Neural progenitor cell (in vitro differentiated cells): ENCODE measurements at regions not wholly inside any gene's neighbourhood (a gene's known extent, or its start where the extent isn't known, plus 50 kb on each side); places are given as distances from the start of the nearest gene placed in this dataset.

Experiments used
- DNase-seq: peaks from one replicate; pipeline ENCODE4 v3.0.0-alpha.2; 2016; ENCODE audit warnings: low spot score
- H2AFZ ChIP-seq: fragments of 200-600 bp; sonication (generic); replicated peaks from 2 replicates; pipeline ENCODE4 v1.6.1; 2016; ENCODE audit warnings: antibody characterized with exemption
- H3F3A ChIP-seq: fragments of 200-600 bp; sonication (generic); 2 replicates; pipeline ENCODE4 v1.6.1; 2016; ENCODE audit warnings: antibody characterized with exemption, low read depth
- H3K27ac ChIP-seq: fragments of 200-600 bp; sonication (generic); 2 replicates; pipeline ENCODE4 v1.5.1; 2016; ENCODE audit warnings: mild to moderate bottlenecking
- H3K27me3 ChIP-seq: fragments of 200-600 bp; sonication (generic); 2 replicates; pipeline ENCODE4 v1.6.1; 2016; ENCODE audit warnings: mild to moderate bottlenecking, moderate library complexity
- H3K36me3 ChIP-seq: fragments of 200-600 bp; sonication (generic); 2 replicates; pipeline ENCODE4 v1.5.1; 2016
- H3K4me1 ChIP-seq: fragments of 200-600 bp; sonication (generic); 2 replicates; pipeline ENCODE4 v1.6.1; 2016; ENCODE audit warnings: mixed run types
- H3K4me2 ChIP-seq: fragments of 200-600 bp; sonication (generic); 2 replicates; pipeline ENCODE4 v1.6.1; 2016
- H3K4me3 ChIP-seq: fragments of 200-600 bp; sonication (generic); 2 replicates; pipeline ENCODE4 v1.5.1; 2016
- H3K79me2 ChIP-seq: fragments of 200-600 bp; sonication (generic); 2 replicates; pipeline ENCODE4 v1.6.1; 2016; ENCODE audit warnings: low read depth
- H3K9ac ChIP-seq: fragments of 200-600 bp; sonication (generic); 2 replicates; pipeline ENCODE4 v1.6.1; 2016
- H3K9me3 ChIP-seq: fragments of 200-600 bp; sonication (generic); 2 replicates; pipeline ENCODE4 v1.5.1; 2016; ENCODE audit warnings: low read depth
- H4K20me1 ChIP-seq: fragments of 200-600 bp; sonication (generic); 2 replicates; pipeline ENCODE4 v1.6.1; 2016; ENCODE audit warnings: low read depth
- H3K27ac Mint-ChIP-seq: 3 replicates; pipeline ENCODE4 v1.8.0; 2021; ENCODE audit warnings: mixed read lengths
- H3K27me3 Mint-ChIP-seq: 2 replicates; pipeline ENCODE4 v1.8.0; 2022; ENCODE audit warnings: low read depth, mild to moderate bottlenecking, inconsistent platforms, moderate library complexity, mixed read lengths; ENCODE audit not compliant: insufficient read depth
- H3K36me3 Mint-ChIP-seq: 3 replicates; pipeline ENCODE4 v1.8.0; 2021; ENCODE audit warnings: mixed read lengths
- H3K4me1 Mint-ChIP-seq: 3 replicates; pipeline ENCODE4 v1.8.0; 2021; ENCODE audit warnings: mixed read lengths
- H3K4me3 Mint-ChIP-seq: 3 replicates; pipeline ENCODE4 v1.8.0; 2021; ENCODE audit warnings: mild to moderate bottlenecking, moderate library complexity, mixed read lengths
- H3K9me3 Mint-ChIP-seq: 3 replicates; pipeline ENCODE4 v1.8.0; 2020; ENCODE audit warnings: mixed read lengths
- EZH2 ChIP-seq: fragments of 200-600 bp; sonication (generic); IDR thresholded peaks from 2 replicates; pipeline ENCODE4 v1.6.1; 2017; ENCODE audit warnings: antibody characterized with exemption, mild to moderate bottlenecking, moderate library complexity
- EZH2phosphoT487 ChIP-seq: fragments of 200-600 bp; sonication (generic); IDR thresholded peaks from 2 replicates; pipeline ENCODE4 v1.6.1; 2017; ENCODE audit warnings: antibody characterized with exemption
- TF ChIP-seq, protein P1 (sequence below): fragments of 200-600 bp; sonication (generic); IDR thresholded peaks from 2 replicates; pipeline ENCODE4 v1.5.1; 2017; ENCODE audit warnings: antibody characterized with exemption, mild to moderate bottlenecking

DNA sequence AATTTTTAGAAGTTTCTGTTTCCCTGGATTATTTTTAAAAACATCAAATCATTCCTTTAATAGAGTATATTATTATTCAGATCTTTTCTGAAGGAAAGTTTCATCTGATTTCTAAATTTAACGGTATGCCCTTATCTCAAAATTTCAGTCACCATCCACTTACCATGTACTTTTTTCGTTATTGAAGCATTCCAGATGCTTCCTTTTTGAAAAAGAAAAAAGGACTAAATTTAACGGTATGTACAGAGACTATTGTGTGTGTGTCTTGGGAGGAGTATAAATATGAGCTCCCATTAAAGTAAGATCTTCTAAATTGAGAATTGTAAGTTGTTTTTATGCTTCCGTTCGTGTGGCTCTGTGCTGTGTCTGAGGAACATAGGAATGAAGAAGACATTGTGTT lies 517.4 kb upstream of the GOLIM4 start:
- no peak overlapping the region for H3K9ac ChIP-seq
- H3K9me3 ChIP-seq: no peaks in the 10 kb centered on the region
- DNase-seq: no peak
- TF ChIP-seq EZH2phosphoT487 (no peak), EZH2 (no peak)
- TF ChIP-seq, protein P1, sequence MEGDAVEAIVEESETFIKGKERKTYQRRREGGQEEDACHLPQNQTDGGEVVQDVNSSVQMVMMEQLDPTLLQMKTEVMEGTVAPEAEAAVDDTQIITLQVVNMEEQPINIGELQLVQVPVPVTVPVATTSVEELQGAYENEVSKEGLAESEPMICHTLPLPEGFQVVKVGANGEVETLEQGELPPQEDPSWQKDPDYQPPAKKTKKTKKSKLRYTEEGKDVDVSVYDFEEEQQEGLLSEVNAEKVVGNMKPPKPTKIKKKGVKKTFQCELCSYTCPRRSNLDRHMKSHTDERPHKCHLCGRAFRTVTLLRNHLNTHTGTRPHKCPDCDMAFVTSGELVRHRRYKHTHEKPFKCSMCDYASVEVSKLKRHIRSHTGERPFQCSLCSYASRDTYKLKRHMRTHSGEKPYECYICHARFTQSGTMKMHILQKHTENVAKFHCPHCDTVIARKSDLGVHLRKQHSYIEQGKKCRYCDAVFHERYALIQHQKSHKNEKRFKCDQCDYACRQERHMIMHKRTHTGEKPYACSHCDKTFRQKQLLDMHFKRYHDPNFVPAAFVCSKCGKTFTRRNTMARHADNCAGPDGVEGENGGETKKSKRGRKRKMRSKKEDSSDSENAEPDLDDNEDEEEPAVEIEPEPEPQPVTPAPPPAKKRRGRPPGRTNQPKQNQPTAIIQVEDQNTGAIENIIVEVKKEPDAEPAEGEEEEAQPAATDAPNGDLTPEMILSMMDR: no peak
- H3K4me1 ChIP-seq: peaks cover 43% of the 10 kb centered on the region
- H2AFZ ChIP-seq: no peak overlapping the region
- Mint-ChIP-seq H3K27ac (no peak overlapping the region), H3K36me3 (peaks cover 4% of the 10 kb centered on the region), H3K27me3 (no peaks in the 10 kb centered on the region), H3K9me3 (no peaks in the 10 kb centered on the region), H3K4me1 (peaks cover 37% of the 10 kb centered on the region), H3K4me3 (no peak overlapping the region)
- no peak overlapping the region for H3K27ac ChIP-seq
- no peak overlapping the region for H3K4me2 ChIP-seq
- no peaks in the 10 kb centered on the region for H3K79me2 ChIP-seq
- no peaks in the 10 kb centered on the region for H4K20me1 ChIP-seq
- peaks cover 12% of the 10 kb centered on the region for H3F3A ChIP-seq
- no peak overlapping the region for H3K4me3 ChIP-seq
- no peaks in the 10 kb centered on the region for H3K27me3 ChIP-seq
- no peaks in the 10 kb centered on the region for H3K36me3 ChIP-seq

DNA sequence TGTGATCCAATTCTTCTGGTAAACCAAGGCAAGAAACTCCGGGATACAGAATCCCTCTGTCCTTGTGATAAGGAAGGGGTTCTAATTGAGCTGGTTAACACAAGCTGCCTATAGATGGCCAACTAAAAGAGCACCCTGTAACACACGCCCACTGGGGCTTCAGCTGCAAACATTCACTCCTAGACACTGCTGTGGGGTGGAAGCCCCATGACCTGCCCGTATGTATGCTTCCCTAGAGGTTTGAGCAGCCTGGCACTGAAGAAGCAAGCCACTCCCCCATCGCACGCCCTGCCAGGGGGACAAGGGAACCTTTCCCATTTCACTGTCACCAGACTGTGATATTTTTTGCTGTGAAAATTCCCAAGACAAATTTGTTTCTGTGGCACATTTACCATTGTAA lies 516.9 kb upstream of the GOLIM4 start:
- no peak overlapping the region for H3K4me3 Mint-ChIP-seq
- Histone ChIP-seq H3K4me2 (no peak overlapping the region), H2AFZ (no peak overlapping the region), H3K79me2 (no peaks in the 10 kb centered on the region), H4K20me1 (no peaks in the 10 kb centered on the region), H3K4me1 (peaks cover 38% of the 10 kb centered on the region), H3K27me3 (no peaks in the 10 kb centered on the region), H3K27ac (no peak overlapping the region), H3K4me3 (no peak overlapping the region), H3K9ac (no peak overlapping the region), H3F3A (peaks cover 12% of the 10 kb centered on the region), H3K9me3 (no peaks in the 10 kb centered on the region), H3K36me3 (no peaks in the 10 kb centered on the region)
- H3K27me3 Mint-ChIP-seq: no peaks in the 10 kb centered on the region
- no peak for DNase-seq
- H3K4me1 Mint-ChIP-seq: peaks cover 35% of the 10 kb centered on the region
- no peaks in the 10 kb centered on the region for H3K9me3 Mint-ChIP-seq
- H3K36me3 Mint-ChIP-seq: peaks cover 4% of the 10 kb centered on the region
- no peak overlapping the region for H3K27ac Mint-ChIP-seq
- TF ChIP-seq EZH2phosphoT487 (no peak), EZH2 (no peak)
- TF ChIP-seq, protein P1: no peak

DNA sequence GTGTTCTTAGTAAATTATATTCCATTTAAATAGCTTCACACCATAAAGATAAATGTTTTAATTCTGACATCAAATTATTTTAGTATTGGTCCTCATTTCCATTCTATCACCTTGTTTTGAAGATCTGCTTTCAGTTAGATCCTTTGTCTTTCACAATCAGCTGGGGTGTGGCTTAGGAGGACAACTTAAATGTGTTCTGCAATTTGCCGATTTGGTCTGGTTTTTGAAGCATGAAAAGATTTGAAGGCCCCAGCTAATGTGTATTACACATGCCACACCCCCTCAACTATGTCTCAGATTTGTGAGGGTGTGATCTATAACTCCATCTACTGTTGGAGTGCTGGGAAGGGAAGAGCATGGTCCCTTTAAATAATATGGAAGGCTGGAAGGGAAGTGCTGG lies 516.1 kb upstream of the GOLIM4 start:
- Mint-ChIP-seq H3K4me3 (no peak overlapping the region), H3K4me1 (peaks cover 28% of the 10 kb centered on the region), H3K9me3 (no peaks in the 10 kb centered on the region), H3K27me3 (no peaks in the 10 kb centered on the region), H3K36me3 (peaks cover 4% of the 10 kb centered on the region), H3K27ac (no peak overlapping the region)
- H3K27me3 ChIP-seq: no peaks in the 10 kb centered on the region
- no peaks in the 10 kb centered on the region for H3K9me3 ChIP-seq
- H3K9ac ChIP-seq: no peak overlapping the region
- H3F3A ChIP-seq: peaks cover 12% of the 10 kb centered on the region
- H3K27ac ChIP-seq: no peak overlapping the region
- no peak for DNase-seq
- H3K79me2 ChIP-seq: no peaks in the 10 kb centered on the region
- H3K4me3 ChIP-seq: no peak overlapping the region
- TF ChIP-seq EZH2 (no peak), EZH2phosphoT487 (no peak)
- TF ChIP-seq, protein P1: no peak
- H2AFZ ChIP-seq: no peak overlapping the region
- H4K20me1 ChIP-seq: no peaks in the 10 kb centered on the region
- H3K4me1 ChIP-seq: peaks cover 30% of the 10 kb centered on the region
- H3K36me3 ChIP-seq: no peaks in the 10 kb centered on the region
- H3K4me2 ChIP-seq: no peak overlapping the region

DNA sequence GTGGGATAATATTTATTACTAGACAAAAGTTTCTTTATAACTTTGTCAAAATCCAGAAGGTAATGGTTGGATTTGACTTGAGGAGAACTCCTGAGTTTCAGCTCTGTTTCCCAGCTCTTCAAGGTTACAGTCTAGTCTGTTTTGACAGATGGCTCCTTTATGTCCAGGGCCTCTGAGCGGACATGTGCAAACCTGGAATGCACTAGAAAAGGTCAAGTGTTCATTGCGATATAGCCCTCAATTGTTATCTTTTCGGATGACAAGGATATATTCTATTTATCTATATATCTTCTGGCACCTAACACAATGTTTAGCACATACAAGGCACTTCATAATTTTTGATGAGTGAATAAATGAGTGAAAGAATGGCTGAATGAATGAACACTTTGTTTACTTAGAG lies 513.2 kb upstream of the GOLIM4 start:
- Mint-ChIP-seq H3K27ac (no peak overlapping the region), H3K27me3 (no peaks in the 10 kb centered on the region), H3K36me3 (peaks cover 4% of the 10 kb centered on the region), H3K9me3 (no peaks in the 10 kb centered on the region), H3K4me3 (no peak overlapping the region), H3K4me1 (peaks cover 2% of the 10 kb centered on the region)
- no peak for TF ChIP-seq EZH2
- TF ChIP-seq, protein P1: no peak
- TF ChIP-seq EZH2phosphoT487: no peak
- no peaks in the 10 kb centered on the region for H3K79me2 ChIP-seq
- H3K4me2 ChIP-seq: no peak overlapping the region
- no peak overlapping the region for H2AFZ ChIP-seq
- no peaks in the 10 kb centered on the region for H3K9me3 ChIP-seq
- no peaks in the 10 kb centered on the region for H3K36me3 ChIP-seq
- no peaks in the 10 kb centered on the region for H3K27me3 ChIP-seq
- H3F3A ChIP-seq: no peaks in the 10 kb centered on the region
- no peak overlapping the region for H3K27ac ChIP-seq
- peaks cover under 1% of the 10 kb centered on the region for H3K4me1 ChIP-seq
- no peak for DNase-seq
- H4K20me1 ChIP-seq: no peaks in the 10 kb centered on the region
- H3K9ac ChIP-seq: no peak overlapping the region
- H3K4me3 ChIP-seq: no peak overlapping the region
